Right hindlimb (tissue), 1 donor: ENCODE measurements at regions not wholly inside any gene's neighbourhood (a gene's known extent, or its start where the extent isn't known, plus 50 kb on each side); places are given as distances from the start of the nearest gene placed in this dataset.
A peak's percentile ranks its signal among the peaks of the same experiment; 100 is the strongest.

Source experiments
- DNase-seq: peaks from one replicate; pipeline ENCODE4 v3.0.0-alpha.2; 2018

DNA sequence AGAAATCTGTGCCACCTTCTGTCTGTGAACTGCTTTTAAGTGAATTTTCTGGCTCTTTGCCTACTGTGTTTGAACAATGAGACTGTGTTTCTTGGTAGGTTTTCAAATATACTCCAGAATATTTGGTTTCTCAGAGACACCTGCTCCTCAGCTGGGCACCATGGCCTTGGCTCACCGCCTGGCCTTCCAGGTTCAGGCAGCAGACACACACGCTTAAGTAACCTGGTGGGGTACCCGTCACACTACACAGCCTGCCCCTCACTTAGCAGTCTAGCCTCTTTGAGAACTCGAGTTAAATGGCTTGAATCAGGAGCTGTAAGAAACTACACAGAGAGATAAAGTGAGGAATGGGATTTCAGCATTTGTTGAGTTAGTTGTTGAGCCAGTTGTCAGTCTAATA is 530.5 kb downstream of the MTRR start:
- no peak for DNase-seq

DNA sequence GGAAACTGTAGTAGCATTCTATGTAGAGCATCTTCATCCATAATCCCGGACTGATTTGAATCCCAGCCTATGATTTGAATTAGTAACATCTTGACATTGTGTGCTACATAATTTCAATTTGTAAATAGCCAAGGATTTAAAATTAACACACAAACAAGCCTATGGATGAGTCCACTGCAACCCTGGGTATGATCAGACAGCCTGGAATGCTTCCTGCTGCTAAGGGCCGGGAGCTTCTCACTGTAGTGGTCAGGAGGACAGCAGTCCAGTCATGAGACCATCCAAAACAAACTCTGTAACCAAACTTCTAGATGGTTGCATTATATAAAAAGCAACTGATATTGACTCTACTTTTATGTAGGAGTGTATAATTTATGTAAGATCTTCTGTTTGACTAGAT is 539.3 kb downstream of the MTRR start:
- DNase-seq: no peak

DNA sequence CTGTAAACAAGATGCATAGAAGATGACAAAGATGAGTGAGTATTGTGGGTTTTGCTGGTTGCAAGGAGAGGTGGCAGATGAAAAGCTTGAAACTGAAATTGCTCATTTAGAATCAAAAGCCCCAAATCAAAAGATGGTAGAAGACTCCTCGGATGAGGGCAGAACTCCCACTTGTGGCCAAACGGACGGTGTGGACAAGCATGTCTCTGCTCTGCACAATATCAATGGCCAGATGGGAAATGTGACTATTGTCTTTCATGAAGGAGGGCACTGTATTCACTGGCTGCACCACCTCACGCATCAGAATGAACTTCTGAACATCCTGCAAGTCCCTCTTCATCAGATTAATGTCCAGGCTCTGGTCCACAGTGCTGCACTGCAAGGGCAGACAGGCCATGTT is 541.7 kb downstream of the MTRR start:
- no peak for DNase-seq

DNA sequence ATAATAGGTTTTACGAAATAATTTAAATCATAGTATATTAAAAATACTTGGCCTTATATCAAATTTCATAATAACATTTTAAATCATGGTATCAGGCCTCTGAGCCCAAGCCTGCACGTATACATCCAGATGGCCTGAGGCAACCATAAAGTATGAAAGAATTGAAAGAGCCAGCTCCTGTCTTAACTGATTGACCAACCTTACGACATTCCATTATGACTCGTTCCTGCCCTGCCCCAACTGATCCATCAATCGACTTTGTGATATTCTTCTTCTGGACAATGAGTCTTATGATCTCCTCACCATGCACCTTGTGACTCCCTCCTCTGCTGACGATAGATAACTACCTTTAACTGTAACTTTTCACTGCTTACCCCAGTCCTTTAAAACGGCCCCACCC is 545.0 kb downstream of the MTRR start:
- DNase-seq: no peak

DNA sequence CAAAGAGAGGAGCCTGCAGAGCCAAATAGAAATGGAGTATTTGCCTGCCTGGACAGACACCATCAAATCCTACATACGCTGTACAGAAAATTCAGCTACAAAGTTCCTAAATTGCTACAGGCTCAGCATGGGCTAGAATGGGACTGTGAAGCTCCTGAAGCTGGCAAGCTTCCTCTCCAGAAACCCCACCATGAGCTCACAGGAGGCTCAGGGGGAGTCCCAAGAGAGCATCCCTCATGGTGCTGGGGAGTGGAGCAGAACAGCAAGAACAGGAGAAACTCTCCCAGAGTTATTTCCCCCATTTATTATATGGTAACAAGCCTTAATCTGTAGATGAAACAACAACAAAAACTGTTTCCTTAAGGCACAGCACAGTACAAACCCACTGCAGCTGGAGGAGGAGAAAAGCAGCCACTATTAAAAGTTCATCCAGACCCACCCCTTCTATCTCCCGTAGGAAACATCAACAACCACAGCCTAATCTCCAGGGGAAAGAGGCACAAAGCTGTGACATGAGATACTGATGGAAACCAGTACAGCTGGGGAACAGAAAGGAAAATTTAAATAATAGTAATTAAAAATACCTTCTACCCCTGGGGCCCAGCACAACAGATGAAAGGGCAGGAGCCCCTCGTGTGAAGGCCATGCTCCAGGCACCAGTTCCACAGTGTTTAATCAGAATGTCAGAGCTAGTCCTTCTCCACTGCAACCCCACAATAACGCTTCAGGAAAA is 548.5 kb downstream of the MTRR start:
- DNase-seq: no peak

DNA sequence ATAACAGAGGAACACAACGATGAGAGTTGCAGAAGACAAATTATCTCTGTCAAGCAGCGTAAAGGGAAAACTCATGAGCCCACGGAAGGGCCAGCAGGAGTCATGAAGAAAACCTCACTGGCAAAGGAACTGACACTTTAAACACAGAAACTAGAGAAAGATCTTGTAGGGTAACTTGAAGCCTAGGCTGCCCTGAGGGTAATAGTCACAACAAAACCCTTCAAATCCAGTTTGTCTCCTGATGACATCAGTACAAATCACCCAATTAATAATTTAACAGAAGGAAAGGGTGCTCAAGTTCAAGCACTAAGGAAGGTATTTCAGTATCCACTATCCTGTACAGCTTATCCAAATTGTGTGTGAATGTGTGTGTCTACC is 549.1 kb downstream of the MTRR start:
- DNase-seq: no peak

DNA sequence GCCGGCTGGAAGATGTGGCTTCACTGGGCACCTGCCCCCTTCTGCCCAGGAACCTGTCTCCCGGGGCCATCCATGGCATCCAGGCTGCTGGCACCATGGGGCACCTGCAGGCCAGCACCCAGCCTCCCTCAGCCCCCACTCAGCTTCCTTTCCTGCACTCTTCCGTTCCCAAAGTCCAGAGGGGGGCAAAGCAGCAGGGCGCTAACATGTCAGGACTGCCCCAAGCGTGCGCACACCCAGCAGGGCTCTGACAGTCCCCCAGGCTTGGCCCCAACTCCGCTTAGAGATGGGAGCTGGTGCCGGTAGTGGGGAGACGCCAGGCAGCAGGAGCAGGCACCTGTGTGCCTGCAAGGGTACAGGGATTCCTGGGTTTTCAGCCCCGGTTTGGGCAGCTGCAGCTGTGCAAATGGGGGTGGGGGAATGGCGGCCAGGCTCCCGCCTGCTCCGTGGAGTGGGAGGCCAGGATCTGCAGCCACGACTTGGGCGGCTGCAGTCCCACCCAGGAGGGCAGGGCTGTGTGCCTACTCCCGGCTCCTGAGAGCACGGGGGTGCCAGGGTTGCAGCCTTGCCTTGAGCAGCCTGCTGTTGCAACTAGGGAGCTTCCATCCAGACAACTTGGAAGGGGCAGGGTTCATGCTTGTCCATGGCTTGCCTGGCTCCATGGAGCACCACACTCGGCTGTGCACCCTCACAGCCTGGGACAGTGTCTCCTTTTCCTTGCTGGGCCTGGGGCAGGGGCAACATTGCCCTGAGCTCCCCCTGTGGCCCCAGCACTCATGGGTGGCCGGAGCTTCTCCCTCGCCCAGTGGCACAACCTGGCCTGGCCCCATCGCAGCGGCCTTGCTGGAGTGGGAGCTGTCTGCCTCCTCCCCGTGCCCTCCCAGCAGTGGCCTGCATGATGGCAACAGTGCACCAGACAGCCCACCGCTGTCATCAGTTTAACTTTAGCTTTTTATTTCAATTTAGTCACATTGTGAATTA is 561.1 kb downstream of the MTRR start:
- DNase-seq: no peak

DNA sequence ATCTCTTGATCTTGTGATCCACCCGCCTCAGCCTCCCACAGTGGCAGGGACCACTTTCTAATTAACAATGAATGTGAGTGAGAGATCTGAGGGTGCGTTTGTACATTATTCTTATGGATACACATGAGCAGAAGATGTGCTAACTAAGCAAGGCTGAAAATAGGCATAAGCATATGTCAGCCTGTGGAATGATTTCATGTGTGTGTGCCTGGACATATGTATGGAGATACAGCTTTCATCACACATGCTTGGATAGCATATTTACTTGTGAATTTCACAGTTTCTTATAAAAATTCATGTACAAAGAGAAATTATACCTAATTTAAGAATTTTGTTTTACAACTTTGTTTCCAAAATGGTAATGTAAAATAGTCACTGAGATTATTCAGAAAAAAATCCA is 565.6 kb downstream of the MTRR start:
- no peak for DNase-seq

DNA sequence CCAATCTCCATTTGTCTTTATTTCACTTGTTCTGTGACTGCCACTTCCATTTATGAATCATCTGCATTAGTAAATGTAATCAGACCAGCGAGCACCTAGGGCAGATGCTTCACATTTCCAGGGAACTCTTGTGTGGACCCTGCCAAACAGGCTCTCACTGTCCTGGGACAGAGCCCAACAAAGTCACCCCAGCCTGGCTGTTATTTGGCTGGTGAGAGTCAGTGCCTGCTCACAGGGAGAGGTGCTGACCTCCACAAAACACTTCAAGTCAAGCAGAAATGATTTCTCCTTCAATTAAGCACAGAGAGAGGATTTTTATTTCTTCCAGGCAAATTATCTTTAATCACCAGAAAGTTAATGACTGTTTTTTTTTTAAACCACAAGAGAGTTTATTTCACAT is 568.0 kb downstream of the MTRR start:
- no peak for DNase-seq

DNA sequence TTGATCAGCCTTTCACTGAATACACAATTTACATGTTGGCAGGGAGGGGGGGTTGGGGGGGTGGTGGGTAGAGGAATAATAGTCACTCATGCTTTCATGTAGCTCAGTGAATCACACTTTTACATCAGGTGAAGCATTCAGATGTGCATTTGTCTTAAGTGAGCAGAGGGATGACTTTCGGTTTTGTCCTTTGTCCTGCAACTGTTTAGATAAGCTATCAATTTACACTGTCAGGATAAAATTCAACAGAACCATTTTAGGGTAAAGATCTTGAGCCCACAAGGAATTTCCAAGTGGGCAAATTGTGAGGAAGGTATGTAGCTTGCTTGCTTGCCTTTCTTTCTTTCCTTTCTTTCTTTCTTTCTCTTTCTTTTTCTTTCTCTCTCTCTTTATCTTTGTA is 576.2 kb downstream of the MTRR start:
- no peak for DNase-seq

DNA sequence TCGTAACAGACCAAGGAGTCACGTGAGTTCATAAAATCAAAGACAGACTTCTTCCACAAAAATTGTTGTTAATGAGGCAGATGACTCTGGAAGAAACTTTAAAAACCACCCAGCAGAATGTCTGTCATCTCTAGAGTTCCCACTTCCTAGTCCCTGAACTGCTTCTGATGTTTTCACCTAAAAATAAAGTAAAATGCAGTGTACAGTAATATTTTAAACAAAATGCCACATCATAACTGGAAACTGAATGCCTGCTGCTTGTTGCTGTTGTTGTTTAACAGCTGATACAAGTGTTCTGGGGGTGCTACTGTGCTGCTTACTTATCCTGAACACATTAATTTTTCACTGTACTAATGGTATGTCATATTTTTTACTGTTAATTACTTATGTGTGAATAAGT is 577.2 kb downstream of the MTRR start:
- DNase-seq: no peak

DNA sequence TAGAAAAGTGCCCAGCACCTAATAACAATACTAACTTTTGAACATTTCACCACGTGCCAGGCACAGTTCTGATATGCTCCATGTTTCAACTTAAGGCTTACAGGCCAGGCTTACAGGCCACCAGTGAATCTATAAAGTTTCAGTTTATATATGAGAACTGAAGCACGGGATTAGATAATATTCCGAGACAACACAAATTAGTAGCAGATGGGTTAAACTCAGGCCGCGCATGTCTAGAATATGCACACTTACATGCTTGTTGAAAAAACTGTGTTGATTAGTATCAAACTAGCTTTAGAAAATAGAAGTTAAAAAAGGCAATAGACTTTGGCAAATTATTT is 587.9 kb downstream of the MTRR start:
- DNase-seq: peak; percentile 16

DNA sequence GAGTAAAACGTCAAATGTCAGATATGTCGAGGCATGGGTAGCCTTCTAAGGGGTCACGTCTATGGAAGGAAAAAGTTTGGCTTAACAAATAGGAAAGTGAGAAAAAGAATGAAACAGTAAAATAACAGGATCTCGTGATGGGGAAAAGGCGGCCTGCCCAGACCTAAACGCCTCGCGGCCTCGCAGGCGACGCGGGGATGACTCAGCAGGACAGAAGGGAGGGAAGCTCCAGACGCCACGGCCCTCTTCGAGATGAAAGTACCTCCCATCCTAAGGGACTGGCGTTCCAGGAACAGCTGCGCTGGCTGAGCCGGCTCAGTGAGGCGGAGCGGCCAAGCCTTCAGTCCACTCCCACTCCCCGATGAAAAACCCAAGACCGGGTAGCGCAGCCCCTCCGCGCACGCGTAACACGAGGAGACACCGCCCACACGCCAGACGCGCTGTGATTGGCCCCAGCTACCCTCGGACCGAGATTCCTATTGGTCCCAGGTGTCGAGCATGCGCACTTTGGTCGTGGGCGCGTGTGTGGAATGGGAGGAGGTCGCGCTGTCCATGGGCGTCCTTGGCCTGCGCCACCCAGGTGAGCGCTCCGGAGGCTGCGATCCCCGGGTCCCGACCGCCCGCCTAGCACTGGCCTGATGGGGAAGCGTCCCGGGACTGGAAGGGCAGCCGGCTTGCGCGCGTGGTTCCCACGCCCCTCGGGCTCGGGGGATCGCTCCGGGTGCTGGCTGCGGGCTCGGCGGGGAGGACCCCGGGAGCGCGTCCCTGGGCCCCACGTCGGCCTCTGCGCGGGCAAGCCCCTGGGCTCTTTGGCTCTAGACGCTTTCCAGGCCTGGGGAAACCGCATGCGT is 588.5 kb downstream of the MTRR start:
- DNase-seq: peak; percentile 97

DNA sequence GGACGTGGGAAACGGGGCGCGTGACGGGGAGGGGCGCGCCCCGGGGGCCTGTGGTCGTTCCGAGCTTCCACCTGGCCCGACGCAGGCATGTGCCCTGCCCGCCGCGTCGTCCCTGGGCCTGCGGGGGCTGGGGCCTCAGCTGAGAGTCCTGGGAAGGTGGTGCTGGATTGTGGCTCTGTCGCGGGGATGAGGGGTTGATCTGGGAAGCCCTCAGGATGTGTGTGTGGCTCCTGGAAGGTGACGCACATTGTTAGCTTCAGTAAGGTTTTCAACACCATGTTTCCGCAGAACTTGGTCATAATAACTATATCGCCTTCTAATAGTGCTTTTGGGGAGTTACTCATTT is 589.1 kb downstream of the MTRR start:
- no peak for DNase-seq

DNA sequence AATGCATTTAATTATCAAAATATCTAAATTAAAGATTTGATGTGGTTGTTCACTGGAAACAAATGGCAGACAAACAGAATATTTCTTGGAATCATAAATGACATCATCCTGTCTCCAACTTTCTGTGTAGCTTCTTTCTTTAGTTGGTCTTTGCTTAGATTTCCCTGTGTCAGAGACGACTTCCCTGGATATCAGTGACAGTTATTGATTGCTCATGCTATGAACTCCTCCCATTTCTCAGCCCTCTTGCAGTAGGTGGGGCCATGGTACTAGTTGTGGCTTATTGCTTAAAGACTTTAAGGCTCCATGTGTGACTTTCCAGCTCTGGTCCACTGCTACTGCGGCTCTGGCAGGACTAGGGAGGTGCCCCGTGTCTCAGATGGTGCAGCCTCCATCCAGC is 592.6 kb downstream of the MTRR start:
- DNase-seq: no peak

DNA sequence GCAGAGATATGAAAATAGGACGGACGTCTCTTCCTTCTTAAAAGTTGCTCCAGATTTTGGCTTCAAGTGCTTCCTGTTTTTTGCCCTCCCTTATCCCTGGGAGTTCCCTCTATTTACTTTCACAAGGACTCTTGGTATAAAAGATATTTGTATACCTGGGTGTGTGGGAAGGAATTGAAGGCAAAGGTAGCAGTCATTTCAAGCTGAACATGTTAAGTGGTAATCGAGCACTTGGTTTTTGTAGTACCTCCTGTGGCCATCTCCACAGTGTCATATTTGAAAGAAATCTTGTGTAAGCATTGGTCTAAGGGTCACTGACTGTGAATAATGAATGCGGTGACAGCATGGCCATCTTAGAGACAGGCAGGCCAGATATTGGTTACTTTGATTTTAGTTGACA is 593.6 kb downstream of the MTRR start:
- no peak for DNase-seq

DNA sequence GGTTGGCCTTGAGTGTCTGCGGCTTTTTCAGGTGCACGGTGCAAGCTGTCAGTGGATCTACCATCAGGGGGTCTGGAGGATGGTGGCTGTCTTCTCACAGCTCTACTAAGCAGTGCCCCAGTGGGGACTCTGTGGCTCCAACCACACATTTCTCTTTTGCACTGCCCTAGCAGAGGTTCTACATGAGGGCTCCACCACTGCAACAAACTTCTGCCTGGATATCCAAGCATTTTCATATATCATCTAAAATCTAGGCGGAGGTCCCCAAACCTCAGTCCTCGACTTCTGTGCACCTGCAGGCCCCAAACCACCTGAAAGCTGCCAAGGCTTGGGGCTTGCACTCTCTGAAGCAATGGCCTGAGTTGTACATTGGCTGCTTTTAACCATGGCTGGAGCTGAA is 601.5 kb downstream of the MTRR start:
- DNase-seq: no peak

DNA sequence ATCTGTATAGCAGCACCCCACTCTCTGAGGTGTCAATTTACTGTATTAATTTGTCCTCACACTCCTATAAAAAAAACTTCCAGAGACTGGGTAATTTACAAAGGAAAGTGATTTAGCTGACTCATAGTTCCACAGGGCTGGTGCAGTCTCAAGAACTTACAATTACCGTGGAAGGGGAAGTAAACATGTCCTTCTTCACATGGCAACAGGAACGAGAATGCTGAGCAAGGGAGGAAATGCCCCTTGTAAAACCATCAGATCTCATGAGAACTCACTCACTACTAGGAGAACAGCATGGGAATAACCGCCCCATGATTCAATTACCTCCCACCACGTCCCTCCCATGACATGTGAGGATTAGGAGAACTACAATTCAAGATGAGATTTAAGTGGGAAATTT is 602.6 kb downstream of the MTRR start:
- no peak for DNase-seq

DNA sequence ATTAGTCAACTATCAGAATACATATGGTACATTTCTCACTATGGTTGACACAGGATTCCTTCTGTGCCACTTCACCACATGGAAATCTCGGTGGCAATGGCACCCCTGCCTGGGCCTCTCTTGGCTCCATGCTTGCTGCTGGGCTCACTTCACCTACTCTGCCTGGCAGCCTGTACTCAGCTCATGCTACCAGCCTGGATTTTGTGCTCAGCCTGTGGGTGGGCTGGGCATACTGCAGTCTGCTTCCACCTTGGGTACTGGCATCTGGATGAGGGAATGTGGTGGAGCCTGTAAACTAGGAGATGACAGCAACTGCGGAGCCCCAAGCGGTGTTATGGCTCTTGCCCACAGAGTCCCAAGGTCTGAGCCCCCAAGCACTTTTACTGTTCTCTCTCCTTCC is 604.1 kb downstream of the MTRR start:
- no peak for DNase-seq

DNA sequence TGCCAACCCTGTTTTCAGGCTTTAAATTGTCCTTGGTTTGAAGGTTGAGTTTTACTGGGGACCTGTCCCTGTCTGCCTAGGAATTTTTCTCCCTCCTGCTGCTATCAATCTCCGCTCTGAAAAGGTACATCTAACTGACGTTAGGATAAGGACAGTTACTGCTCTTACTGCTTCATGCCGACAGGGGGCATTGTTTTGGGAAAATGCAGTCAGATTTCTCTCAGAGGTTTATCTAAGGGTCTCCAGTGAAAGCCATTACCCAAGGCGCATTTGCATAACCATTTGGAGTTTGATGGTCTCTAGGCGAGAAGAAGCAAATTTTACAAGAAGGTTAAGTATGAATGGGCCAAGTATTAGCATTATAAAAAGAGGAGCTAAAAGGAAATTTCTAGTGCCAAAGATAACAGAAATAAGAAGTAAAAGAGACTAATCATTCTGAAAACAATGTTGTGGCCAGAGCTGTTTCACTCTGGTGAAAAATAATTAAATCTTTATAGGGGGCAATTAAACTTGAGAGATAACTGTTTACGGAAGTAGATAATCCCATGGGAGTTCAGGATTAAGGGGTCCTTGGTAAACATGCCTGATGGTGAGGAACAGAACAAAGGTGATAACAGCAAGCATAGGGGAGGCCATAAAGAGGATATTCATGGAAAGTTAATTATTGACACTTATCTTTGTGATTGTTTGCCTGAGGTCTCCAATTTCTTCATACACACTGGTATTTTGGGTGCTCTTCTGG is 605.0 kb downstream of the MTRR start:
- DNase-seq: no peak

DNA sequence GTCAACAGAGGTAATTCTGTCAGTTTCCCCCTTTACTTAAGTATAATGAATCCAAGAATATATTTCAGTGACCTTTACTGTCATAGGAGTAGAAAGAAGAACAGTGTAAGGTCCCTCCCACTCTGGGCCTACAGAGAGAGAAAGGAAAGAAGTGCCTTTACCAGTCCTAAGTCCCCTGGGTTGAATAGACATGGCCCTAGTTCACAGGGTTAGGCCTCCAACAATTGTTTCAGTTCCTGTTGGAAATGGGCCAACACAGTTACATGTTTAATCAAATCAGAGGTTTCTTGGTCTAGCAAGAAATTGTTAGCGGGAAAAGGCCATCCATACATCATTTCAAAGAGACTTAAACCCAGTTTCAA is 605.6 kb downstream of the MTRR start:
- DNase-seq: no peak

DNA sequence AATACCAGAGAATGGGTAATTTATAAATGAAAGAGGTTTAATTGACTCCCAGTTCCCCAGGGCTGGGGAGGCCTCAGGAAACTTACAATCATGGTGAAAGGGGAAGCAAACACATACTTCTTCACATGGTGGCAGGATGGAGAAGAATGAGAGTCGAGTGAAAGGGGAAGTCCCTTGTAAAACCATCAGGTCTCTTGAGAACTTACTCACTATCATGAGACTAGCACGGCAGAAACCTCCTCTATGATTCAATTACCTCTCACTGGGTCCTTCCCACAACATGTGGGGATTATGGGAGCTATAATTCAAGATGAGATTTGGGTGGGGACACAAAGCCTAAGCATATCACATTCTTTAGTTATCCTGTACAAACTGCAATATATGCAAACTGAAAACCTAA is 609.4 kb downstream of the MTRR start:
- DNase-seq: no peak

DNA sequence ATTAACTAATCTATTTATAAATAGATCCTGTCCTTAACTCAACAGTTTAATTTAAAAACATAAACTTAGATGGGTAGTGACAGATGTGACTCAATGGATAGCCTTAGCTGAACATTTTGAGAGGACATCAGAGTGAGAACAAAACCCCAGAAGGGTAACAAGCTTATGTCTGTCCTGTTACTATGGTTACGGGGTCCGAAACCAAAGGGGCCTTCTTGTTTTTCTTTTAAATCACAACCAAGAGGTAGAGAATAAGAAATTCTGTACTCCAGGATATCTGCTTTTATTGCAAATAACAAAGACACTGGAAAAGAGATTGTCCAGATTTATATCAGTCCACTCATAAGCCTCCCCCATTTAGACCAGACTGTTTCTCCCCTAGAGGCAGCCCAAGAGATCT is 612.1 kb downstream of the MTRR start:
- DNase-seq: no peak
